ENCODE measurements at regions not wholly inside any gene's neighbourhood (a gene's known extent, or its start where the extent isn't known, plus 50 kb on each side); places are given as distances from the start of the nearest gene placed in this dataset.

DNA sequence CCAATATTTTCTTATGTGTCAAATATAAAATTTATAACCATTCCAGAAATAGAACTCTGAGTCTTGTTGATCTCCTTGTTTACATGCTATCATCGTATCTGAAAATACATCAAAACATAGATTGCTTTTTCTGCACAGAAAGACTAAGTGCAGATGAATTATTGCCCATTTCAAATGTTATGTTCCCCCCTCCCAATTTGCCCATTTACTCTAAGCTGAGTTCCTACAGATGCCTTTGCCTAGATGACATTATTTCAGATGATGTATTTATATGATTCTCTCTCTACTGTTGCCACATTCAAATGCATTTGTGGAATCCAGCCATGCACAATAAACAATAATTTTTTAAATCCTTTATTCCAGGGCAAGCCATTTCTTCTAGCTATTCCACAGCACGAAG, 810.1 kb upstream of the MGAT4C start:
- TF ChIP-seq EZH2 (IDR thresholded peaks at IDR 0.05; ENCODE audit: insufficient read depth, poor library complexity, severe bottlenecking) (no peak), EZH2phosphoT487 (IDR thresholded peaks at IDR 0.05; ENCODE audit: insufficient read depth, low read depth) (no peak)
